GM12891 (cell line): ENCODE measurements at regions not wholly inside any gene's neighbourhood (a gene's known extent, or its start where the extent isn't known, plus 50 kb on each side); places are given as distances from the start of the nearest gene placed in this dataset.

Experiments used
- PAX5 ChIP-seq: IDR thresholded peaks from 2 replicates; pipeline ENCODE4 v1.6.1; 2011; ENCODE audit warnings: low read length, moderate library complexity, mild to moderate bottlenecking; ENCODE audit not compliant: insufficient read depth, severe bottlenecking
- POLR2A ChIP-seq: IDR thresholded peaks from 2 replicates; pipeline ENCODE4 v1.6.1; 2011; ENCODE audit warnings: low read depth, low read length, control low read depth
- POLR2AphosphoS5 ChIP-seq: IDR thresholded peaks from 2 replicates; pipeline ENCODE4 v1.6.1; 2011; ENCODE audit warnings: low read depth, low read length, control low read depth
- POU2F2 ChIP-seq: IDR thresholded peaks from 2 replicates; pipeline ENCODE4 v1.6.1; 2011; ENCODE audit warnings: low read depth, mild to moderate bottlenecking, control low read depth, low read length, moderate library complexity
- SPI1 ChIP-seq: IDR thresholded peaks from 2 replicates; pipeline ENCODE4 v1.6.1; 2011; ENCODE audit warnings: low read depth, low read length, control low read depth
- TAF1 ChIP-seq: IDR thresholded peaks from 2 replicates; pipeline ENCODE4 v1.6.1; 2011; ENCODE audit warnings: low read depth, low read length, control low read depth

GRCh38 chr7:41252957-41253356 is 449.9 kb downstream of the INHBA start:
- TF ChIP-seq POLR2A = no peak
- no peak for TF ChIP-seq TAF1
- no peak for TF ChIP-seq POLR2AphosphoS5
- no peak for TF ChIP-seq SPI1
- TF ChIP-seq POU2F2 = no peak
- no peak for TF ChIP-seq PAX5
